GM19467 (cell line): ENCODE measurements at regions not wholly inside any gene's neighbourhood (a gene's known extent, or its start where the extent isn't known, plus 50 kb on each side); places are given as distances from the start of the nearest gene placed in this dataset.

ENCODE experiments used
- ATAC-seq: cut with Tn5 transposase; IDR thresholded peaks from one replicate; pipeline ENCODE4 v1.9.1; 2021; ENCODE audit warnings: mild to moderate bottlenecking, moderate library complexity; ENCODE audit not compliant: unreplicated experiment

DNA sequence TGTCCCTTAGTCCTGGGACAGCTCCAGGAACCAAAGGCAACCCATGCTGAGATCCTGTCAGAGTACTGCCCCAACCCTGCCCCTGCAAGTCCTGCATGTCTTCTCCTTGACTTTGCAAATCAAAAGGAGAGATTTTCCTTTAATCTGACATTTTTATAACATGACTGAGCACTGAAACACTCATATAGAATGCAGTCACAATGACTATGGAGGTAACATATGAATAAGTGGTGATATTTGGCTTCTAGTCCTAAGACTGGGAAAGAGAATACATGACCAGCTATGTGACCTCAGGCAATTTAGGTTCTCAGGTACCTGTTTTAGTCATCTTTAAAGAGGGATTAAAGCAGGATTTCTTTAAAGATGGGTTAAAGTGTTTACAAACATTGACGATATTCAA, 941.6 kb upstream of the CDH8 start:
- ATAC-seq = no peak

DNA sequence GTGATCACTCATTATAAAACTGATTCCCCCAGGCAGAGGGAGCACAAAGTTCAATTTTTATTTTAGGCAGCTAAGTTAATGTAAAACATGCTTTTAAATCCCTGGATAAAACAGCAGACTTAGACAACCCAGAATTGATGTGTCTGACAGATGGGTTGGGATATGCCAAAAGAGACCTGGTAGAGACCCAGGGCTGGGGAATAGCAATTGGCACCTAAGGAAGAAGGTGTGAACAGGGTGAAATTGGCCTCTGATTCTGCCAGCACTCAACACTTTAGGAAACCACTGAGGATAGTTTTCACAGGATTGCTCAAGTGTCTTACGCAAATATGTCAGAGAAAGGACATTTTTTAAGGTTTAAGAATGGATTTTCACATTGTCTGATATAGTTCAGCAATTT, 938.2 kb upstream of the CDH8 start:
- no peak for ATAC-seq

DNA sequence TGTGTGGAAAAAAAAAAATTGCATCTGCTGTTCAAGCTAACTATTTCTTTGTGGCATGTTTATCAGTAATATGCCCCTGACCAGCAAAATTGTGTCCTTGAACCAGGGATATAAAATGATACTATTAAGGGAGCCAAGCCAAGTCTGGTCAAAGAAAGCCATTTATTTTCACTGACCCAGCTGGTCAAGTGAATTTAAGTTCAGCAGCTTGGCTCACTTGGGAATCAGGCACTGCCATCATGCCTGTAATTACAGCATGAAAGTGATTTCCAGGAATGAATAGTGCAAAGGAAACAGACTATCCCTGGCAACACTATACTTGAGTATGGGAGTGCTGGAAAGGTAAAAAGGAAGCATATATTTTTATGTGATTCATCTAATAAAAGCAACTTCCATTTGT, 934.6 kb upstream of the CDH8 start:
- no peak for ATAC-seq

DNA sequence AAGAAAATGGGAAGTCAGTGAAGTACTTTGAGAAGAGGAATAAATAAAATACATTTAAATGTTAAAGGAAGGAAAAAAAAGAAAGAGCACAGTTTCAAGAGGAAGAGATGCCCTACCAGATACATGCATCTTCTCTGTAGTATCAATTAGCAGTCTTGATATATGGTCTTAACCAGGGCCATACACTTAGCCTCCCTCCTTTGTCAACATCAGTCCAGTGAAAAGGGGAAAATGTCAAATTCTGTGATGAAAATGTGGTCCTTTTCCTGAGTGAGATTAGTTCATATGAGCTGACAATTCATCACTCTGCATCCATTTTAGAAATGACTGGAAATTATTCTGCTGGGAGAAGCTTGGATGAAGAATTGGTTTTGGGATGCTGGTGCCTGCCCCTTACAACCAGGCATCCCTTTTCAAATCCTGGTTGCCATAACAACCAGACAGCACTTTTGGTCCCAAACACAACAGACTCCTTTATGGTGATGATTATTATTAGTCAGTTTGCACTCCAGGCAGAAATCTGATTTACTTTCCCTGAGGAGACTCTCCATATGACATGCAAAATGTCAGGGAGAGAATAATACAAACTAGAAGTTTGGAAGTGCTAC, 933.6 kb upstream of the CDH8 start:
- no peak for ATAC-seq

DNA sequence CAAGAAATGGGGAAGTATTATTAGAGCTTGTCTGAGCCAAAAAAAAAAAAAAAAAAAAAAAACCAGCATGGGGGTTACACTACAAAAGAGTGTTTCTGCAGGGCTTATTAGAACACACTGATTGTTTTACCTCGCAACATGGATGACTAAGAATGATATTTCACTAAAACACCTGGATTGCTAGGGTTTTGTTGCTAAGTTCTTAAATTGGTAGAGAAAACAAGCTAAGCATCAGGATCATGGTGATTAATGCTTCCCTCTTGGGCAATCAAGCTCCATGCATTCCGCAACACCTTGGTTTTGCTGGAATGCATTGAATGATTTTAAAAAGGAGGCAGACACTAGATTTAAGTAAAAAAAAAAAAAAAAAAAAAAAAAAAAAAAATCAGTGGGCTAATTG, 931.4 kb upstream of the CDH8 start:
- no peak for ATAC-seq

DNA sequence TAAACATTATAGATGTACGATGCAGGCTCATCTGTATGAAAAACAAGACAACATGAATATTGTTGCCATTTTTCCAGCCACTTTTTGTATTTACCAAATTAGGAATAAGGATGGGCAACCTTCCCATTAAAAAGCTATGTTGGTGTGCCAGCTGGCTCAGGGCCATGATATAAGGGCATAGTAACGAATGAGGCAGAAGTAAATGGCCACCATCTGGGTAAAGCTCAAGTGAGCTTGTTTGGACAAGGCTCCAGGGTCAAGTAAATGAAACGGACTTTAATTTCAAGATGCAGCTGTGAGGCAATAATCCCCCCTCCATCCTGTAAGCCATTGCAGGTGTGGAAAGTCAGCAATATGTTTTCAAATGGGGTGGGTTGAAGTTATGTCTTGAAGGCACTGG, 930.9 kb upstream of the CDH8 start:
- ATAC-seq = no peak

DNA sequence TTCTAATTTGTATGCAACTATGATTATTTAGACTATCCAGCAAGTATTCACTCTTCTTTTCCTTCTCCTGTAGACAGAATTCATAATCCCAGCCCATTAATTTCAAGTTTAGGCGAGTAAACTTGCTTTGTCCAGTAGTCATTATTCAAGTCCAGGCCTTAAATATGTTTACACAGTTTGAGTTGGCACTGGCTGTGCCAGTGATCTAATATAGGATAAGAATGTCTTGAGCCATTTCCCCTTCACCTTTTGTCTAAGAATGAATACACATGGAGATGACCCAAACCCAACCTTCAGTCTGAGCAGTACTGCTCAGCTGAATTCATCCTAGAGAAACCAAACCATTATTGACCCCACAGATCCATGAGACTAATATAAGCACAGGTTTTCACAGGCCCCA, 930.4 kb upstream of the CDH8 start:
- no peak for ATAC-seq

DNA sequence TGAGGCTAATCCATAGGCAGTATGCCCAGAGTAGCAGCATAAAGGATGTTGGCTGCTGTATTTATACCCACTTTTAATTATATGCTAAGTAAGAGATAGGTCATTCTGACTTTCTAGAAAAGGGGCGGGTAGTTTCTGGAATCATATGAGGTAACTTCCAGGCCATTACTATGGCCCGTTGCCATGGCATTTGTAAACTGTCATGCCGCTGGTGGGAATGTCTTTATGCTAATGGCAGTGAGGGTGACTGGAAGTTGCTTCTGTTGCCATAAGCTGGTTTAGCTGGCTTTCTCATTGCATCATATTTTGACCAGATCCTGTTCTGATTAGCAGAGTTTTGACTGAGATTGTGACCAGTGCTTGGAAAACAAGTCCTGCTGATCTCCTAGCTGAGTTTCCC, 929.6 kb upstream of the CDH8 start:
- no peak for ATAC-seq

DNA sequence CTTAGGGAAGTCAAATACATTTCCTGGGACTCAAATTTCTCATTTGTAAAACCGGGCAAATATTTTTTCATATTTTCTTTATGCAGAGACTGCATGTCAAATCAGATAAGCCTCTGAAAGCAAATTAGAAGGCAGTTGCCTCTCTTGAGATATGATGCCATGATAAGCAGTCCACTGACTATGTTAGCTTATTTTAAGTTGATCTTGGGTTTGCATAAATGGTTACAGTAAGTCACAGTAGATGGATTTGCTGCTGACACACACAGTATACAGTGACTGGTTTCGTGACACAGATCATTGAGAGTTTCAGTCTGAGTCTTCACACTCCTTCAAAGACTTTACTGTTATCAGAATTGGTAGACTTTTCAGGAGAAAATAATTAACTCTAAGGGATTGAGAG, 927.6 kb upstream of the CDH8 start:
- ATAC-seq = no peak

DNA sequence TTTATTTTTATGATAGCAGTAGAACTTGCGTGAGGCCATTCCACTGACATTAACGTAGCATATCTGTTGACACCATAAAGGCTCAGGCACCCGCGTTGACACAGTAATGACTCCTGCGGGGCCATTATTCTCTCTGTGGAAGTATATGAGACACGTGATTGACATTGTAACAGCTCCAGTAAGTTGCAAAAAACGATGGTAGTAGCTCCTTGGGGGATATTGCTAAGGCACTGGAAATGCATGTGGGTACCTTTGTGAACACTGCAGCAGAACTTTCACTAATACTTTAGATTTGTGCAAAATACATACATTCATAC, 918.8 kb upstream of the CDH8 start:
- ATAC-seq = no peak

DNA sequence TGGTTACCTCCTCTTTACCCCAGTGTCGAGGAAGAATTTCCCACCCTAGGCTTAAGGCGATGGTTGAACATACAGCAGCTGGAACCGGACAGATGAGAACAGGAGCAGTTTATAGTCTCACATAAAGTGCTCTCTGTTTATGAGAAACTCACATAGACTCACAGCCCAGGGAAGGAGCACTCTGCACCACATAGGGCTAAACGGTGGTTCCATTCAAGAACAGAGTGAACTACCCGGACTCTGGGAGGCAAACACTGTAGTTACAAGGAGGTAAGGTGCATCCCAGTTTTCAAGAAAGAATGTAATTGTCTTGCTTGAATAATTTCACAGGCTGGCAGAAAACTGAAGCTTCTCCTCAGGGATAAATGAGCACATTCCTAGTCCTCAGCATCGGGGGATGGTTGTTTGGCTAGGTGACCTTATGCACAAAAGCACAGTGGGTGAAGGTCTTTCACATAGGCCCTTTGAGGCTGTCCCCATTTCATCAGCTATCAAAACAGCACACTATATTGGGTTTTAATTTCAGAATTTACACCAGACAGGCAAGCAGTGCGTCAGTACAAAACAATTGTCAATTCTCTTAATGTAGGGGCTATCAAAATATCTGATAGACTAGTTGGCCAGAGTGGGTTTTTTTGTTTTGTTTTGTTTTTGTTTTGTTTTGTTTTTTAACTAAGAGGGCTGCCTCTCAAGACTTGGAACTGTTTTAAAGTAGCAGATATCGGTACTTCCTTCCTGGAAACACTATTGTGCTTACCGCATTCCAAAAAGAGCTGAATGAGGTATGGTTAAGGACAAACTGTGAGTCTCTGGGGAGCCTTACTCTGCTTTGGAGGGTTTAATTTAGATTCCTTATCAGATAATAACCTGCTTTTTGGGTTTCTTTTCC, 918.1 kb upstream of the CDH8 start:
- no peak for ATAC-seq

DNA sequence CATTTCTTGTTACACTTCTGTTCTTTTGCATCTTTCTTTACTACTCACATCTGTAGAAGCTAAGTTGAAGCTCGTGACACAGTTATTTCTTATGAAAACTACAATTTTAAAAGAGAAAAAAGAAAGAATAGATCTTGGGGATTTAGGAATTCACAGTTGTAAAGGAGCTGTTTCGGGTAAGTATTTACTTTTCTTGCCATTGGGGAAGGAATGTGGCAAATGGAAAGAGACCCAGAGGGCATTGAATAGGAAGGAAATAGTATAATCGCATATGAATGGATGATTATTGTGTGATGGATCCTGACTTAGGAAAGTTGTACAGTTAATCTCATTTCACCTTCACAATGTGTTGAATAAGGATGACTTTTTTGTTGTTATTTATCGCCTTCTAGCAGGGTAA, 914.1 kb upstream of the CDH8 start:
- no peak for ATAC-seq

DNA sequence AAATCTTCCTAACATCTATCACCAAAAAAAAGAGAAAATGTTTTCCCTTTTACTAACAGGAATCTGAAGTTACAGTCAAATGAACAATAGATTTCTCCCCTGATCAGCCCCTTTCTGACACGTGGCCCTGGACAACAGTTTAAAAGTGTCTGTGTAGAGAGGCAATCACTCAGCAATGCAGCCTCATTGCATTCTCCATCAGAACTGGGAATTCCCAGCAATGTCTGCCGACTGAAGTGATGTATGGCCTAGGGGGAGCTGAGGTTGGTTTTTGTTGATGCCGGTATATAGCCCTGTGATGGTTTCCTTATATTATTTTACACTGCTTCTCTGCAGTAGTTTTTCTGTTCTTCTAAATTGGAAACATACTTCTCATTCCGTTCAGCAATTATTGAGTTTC, 904.3 kb upstream of the CDH8 start:
- ATAC-seq = no peak

DNA sequence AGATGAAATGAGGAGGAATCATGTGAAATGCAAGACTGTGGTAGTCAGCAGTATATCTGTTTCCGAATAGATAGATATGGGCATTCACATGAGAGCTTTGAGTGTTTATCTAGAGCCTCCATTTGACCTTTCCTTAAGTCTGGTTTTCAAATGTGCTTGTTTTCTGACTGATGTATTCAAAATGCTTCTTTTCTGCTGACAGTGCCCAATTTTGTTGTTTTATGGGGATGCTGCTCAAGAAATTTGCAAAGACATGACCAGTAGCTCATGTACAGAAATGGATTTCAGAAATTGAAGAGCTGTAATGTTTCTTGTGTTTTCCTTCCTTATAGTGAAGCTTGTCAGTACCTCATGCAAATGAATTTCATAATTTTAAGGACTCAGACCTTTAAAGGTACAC, 903.4 kb upstream of the CDH8 start:
- no peak for ATAC-seq

DNA sequence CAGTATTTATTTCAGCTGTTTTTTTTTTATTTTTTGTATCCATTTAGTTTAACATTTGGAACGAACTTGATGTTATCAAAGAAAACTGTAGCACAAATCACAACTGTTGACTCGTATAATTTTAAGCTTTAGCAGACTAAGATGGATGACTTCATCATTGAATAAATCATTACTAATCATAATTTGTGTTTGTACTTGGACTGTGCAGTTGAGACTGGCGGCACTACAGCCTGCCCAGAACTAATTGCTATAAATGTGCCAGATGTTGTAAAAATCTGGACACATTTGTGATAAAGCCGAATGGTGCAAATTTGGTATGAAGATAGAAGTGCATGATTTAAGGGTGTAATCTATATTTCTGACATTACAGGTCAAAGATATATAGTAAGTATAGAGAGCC, 897.7 kb upstream of the CDH8 start:
- ATAC-seq = no peak

DNA sequence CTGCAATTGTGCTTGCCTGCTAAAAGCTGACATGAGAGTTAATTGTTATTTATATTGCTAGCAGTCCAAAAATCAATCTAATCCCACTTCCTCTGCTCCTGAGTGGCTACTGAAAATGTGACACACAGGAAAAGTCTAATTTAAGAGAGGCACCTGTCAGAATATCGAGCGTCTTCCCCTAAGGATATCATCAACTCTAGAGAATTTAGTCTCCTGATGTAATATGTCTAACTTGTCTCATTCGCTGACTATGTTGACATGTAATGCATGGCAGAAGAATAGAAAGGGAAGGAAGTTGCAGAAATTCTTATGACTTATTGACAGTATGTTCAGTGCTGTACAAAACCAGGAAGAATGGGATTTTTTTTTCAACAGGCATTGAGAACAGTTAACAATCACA, 893.4 kb upstream of the CDH8 start:
- no peak for ATAC-seq

DNA sequence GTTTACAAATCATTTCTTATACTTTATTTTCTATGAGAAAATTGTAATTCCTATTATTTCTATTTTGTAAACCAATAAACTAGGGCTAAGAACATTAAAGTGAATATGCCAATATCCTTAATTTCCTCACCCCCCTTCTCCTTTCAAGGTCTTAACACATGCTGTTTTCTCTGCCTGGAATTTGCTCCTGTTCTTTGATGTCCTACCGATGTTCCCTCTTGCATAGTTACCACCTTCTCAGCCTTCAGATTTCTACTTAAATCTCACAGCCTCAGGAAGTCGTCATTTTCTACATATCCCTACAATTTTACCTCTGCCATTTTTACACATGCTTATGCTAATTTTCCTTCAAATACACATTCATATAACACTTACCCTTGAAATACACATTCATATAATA, 890.9 kb upstream of the CDH8 start:
- ATAC-seq = no peak

DNA sequence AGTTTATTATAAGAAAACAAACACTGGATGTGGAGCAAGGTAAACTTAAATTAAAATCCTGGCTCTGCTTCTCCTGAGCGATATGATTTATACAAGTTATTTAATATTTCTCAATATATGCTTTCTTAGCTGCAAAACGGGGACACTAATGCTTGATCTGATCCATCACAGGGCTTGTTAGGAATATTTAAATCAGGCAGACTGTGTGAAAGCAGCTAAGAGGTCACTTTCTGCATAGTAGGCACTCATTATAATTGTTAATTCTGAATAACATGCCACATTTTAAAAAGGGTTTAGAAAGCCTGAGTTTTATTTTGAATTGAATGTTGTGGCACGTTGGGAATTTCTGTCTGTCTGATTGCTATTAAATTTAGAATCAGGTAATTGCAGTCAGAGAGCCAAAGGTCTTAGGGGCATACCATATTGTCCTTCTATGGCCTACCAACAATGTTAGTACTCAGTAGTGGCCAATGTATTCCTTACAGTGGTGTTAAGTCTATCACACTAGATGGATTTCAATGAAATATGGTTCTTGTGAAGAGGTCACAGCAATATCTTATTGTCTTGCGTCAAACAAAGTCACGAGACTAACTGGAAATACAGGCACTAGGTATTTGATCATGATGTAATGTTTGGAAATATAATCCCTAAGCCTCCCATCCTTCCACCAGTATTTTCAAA, 890.0 kb upstream of the CDH8 start:
- ATAC-seq = no peak

DNA sequence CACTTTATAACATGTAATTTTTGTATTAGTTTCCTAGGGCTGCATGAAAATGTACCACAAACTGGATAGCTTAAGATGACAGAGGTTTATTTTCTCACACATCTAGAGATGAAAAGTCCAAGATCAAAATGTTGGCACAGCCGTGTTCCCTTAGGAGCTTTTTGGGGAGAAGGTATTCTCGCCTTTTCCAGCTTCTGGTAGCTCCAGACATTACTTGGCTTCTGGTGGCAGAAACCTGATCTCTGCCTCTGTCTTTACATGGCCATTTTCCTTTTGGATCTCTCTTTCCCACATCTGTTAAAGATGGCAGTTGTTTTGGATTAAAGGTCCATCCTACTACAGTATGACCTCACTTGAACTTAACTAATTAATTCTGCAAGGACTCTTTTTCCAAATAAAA, 885.7 kb upstream of the CDH8 start:
- ATAC-seq = no peak

DNA sequence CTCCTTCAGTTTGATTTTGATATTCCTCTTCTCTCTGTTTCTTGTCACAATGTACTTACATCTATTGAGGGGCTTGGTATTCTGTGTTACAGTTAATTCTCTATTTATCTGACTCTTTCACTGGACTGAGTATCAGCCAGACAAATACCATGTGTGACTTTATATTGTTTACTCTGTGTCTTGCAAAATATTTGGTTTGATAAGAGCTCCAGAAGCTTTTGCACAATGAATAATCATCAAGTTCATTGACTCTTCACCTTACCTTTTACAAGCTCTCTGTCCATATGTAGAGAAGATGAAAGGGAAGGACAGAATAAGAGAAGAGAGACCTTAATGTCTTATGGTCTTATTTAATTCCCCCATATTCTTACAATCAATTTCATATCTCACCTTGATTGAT, 877.7 kb upstream of the CDH8 start:
- ATAC-seq = no peak

DNA sequence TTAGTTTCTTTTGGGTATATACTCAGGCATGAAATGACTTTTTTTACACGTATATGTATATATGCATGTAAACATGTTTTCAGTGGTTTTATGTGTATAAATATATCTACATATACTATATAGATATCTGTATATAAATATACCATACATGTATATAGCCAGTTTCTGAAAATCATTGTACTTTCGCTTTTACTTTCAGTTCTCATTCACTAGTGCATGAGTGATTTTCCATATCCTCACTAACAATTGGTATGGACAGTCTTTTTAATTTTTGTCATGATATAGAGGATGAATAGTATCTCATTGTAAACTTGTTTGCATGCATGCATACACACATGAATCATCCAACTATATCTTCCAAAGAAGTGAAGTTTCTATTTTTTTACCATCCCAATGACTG, 877.1 kb upstream of the CDH8 start:
- no peak for ATAC-seq

DNA sequence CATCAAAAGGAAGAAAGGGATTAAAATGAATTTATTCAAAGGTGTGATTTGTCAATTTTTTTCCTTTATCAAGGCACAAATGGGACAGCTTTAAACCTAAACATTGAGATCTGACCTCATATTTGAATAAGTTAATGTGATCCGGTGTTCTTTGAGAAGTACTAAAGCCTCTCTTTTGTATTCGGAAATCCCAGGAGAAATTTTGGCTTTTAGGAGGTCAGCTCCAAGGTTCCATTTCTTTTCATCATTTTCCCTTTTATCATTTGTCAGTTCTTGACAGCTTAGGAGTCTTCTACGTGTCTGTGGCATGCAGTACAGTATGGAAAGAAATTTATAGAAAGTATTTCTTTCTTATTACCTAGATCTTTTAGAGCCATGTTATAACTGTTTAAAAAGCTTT, 873.4 kb upstream of the CDH8 start:
- ATAC-seq = no peak
